HepG2 (cell line): ENCODE measurements at regions not wholly inside any gene's neighbourhood (a gene's known extent, or its start where the extent isn't known, plus 50 kb on each side); places are given as distances from the start of the nearest gene placed in this dataset.
"Not testable (repeated sequence)": the region's sequence is repeated elsewhere in the genome, so short reads cannot be mapped to it uniquely, and the experiment has no call there.

Experiments
- ATAC-seq: fragments of 200-7000 bp; cut with Tn5 transposase; 3 replicates; pipeline ENCODE4 v1.9.1; 2020; ENCODE audit warnings: mild to moderate bottlenecking, moderate library complexity
- BruUV-seq: library from RNA; stranded (reverse); fragments of 400-500 nt; replicated peaks from 2 replicates; lab custom pipeline; 2021; lab: Mats Ljungman, UMichigan
- CTCF ChIA-PET: fragments of 300-600 bp; formaldehyde crosslinking; extraction: SDS; loops from one replicate; lab custom pipeline; 2021; ENCODE audit warnings: low total read pairs, inconsistent platforms, low intra/inter-chr PET ratio; lab: Yijun Ruan, JAX
- POLR2A ChIA-PET: fragments of 350-600 bp; sonication (Branson Sonifier 250); formaldehyde crosslinking; loops from one replicate; lab custom pipeline; 2020; ENCODE audit warnings: antibody characterized with exemption, inconsistent platforms; lab: Yijun Ruan, JAX
- DNase-seq: peaks from one replicate; pipeline ENCODE4 v3.0.0-alpha.2; 2015; ENCODE audit warnings: low spot score
- FAIRE-seq: peaks from 3 replicates; lab custom pipeline; 2011; peaks lifted over from hg19 to GRCh38; lab: Jason Lieb, UNC
- H2AFZ ChIP-seq: one replicate; pipeline ENCODE4 v1.6.1; 2011; ENCODE audit warnings: low read length, inconsistent platforms
- H3K27ac ChIP-seq: fragments of 300-600 bp; 3 replicates; pipeline ENCODE4 v1.8.0; 2011; ENCODE audit warnings: mixed run types, mild to moderate bottlenecking, mixed read lengths, low read length, inconsistent platforms; ENCODE audit not compliant: insufficient read depth; ENCODE audit errors: extremely low read length
- H3K27me3 ChIP-seq, 2 experiments: fragments of 200-600 bp in 1 of 2; 2 replicates in 1 of 2; 3 replicates in 1 of 2; pipeline versions ENCODE4 v1.6.0 to v1.8.0; 2011; ENCODE audit warnings: low read length in 2 of 2, mild to moderate bottlenecking in 2 of 2, moderate library complexity in 2 of 2, inconsistent platforms in 1 of 2; ENCODE audit not compliant: insufficient read depth in 2 of 2, control insufficient read depth in 1 of 2
- H3K36me3 ChIP-seq, 2 experiments: fragments of 200-600 bp in 1 of 2; replicated peaks in 1 of 2; 2 replicates in 1 of 2; 3 replicates in 1 of 2; pipeline versions ENCODE4 v1.5.1 to v1.8.0; 2011; ENCODE audit warnings: low read length in 2 of 2, inconsistent platforms in 1 of 2; ENCODE audit not compliant: insufficient read depth in 2 of 2, control insufficient read depth in 1 of 2
- H3K4me1 ChIP-seq: 2 replicates; pipeline ENCODE4 v1.5.1; 2012; ENCODE audit warnings: low read length, inconsistent platforms; ENCODE audit not compliant: insufficient read depth
- H3K4me2 ChIP-seq: 2 replicates; pipeline ENCODE4 v1.6.0; 2011; ENCODE audit warnings: low read depth, low read length, inconsistent platforms
- H3K4me3 ChIP-seq, 3 experiments: fragments of 200-600 bp in 1 of 3; sonication (generic), shearing (Covaris generic) in 1 of 3; replicated peaks in 1 of 3; 2 replicates each; pipeline ENCODE4 v1.5.1; 2011 to 2016; ENCODE audit warnings: low read length in 3 of 3, inconsistent platforms in 2 of 3, low read depth in 2 of 3, mild to moderate bottlenecking in 2 of 3, control low read depth in 1 of 3, mixed read lengths in 1 of 3; ENCODE audit not compliant: insufficient read depth in 1 of 3
- H3K79me2 ChIP-seq: one replicate; pipeline ENCODE4 v1.6.1; 2011; ENCODE audit warnings: low read length, inconsistent platforms; ENCODE audit not compliant: insufficient read depth
- H3K9ac ChIP-seq: 2 replicates; pipeline ENCODE4 v1.6.0; 2011; ENCODE audit warnings: mild to moderate bottlenecking, low read depth, low read length, inconsistent platforms; ENCODE audit not compliant: insufficient read depth
- H3K9me3 ChIP-seq: 2 replicates; pipeline ENCODE4 v1.5.1; 2012; ENCODE audit warnings: mild to moderate bottlenecking, low read length
- H4K20me1 ChIP-seq: 2 replicates; pipeline ENCODE4 v1.6.0; 2011; ENCODE audit warnings: inconsistent platforms, mild to moderate bottlenecking, low read length, moderate library complexity; ENCODE audit not compliant: insufficient read depth
- ARNT ChIP-seq: fragments of 450-650 bp; IDR thresholded peaks from 2 replicates; pipeline ENCODE4 v1.6.1; 2017
- BCLAF1 ChIP-seq: fragments of 450-650 bp; IDR thresholded peaks from 2 replicates; pipeline ENCODE4 v1.6.1; 2017; ENCODE audit warnings: mild to moderate bottlenecking
- ETV5 ChIP-seq: IDR thresholded peaks from 2 replicates; pipeline ENCODE4 v1.6.1; 2018; ENCODE audit warnings: missing biosample characterization, missing genetic modification reagents, inconsistent platforms, borderline replicate concordance
- MED1 ChIP-seq: sonication (generic); formaldehyde crosslinking; IDR thresholded peaks from 2 replicates; pipeline ENCODE4 v1.4.0; 2020; ENCODE audit warnings: missing genetic modification reagents
- MEF2D ChIP-seq: sonication (generic); formaldehyde crosslinking; IDR thresholded peaks from 2 replicates; pipeline ENCODE4 v1.5.1; 2020; ENCODE audit warnings: mild to moderate bottlenecking, missing genetic modification reagents
- RFXANK ChIP-seq: IDR thresholded peaks from 2 replicates; pipeline ENCODE4 v1.6.1; 2016
- RXRB ChIP-seq: IDR thresholded peaks from 2 replicates; pipeline ENCODE4 v1.6.1; 2016; ENCODE audit warnings: borderline replicate concordance, missing genetic modification reagents, missing compliant biosample characterization
- TEAD2 ChIP-seq: sonication (generic); formaldehyde crosslinking; IDR thresholded peaks from 2 replicates; pipeline ENCODE4 v1.9.0; 2021; ENCODE audit warnings: missing genetic modification reagents
- whole genome bisulfite sequencing: methylation state at CpG from one replicate; pipeline ENCODE4 v1.1.6; 2017; ENCODE audit warnings: low lambda C conversion rate; 5-methylcytosine and 5-hydroxymethylcytosine counted together
- in situ Hi-C: cut with HindIII; loops from 2 replicates; pipeline ENCODE4 v1.10.0; 2017; ENCODE audit warnings: low pct_unique_long_range_greater_than_20kb; ENCODE audit not compliant: extremely low pct_ligation_motif_present
- intact Hi-C: fragments of 100-400 bp; cut with micrococcal nuclease; formaldehyde crosslinking; loops from one replicate; pipeline ENCODE4 v1.10.0; 2022; ENCODE audit not compliant: unreplicated experiment

- no peak overlapping the region for H3K27ac ChIP-seq
- CTCF ChIA-PET = no interaction called here
- no peak overlapping the region for H3K4me3 ChIP-seq
- FAIRE-seq = no peak
- no peaks in the 10 kb centered on the region for H3K9me3 ChIP-seq
- peaks cover 0 to 10% of the 10 kb centered on the region in 2 experiments; a peak in 2 of 5 replicates for H3K27me3 ChIP-seq
- in situ Hi-C loops = no loop called here
- ATAC-seq = no peak
- H3K9ac ChIP-seq = no peak overlapping the region
- POLR2A ChIA-PET = no interaction called here
- intact Hi-C loops = no loop called here
- H3K79me2 ChIP-seq = no peaks in the 10 kb centered on the region
- no peak overlapping the region for H2AFZ ChIP-seq
- H3K4me1 ChIP-seq = no peaks in the 10 kb centered on the region
- no peak overlapping the region for H3K4me2 ChIP-seq
- DNase-seq = no peak
- BruUV-seq = no TSS peak
- WGBS = 31% methylated on average over 2 of the region's 2 CpGs
- no peaks in the 10 kb centered on the region for H4K20me1 ChIP-seq
- TF ChIP-seq RXRB (no peak), MEF2D (CRISPR knock-in tag) (no peak), TEAD2 (CRISPR knock-in tag) (no peak), ARNT (no peak), BCLAF1 (no peak), RFXANK (no peak), MED1 (CRISPR knock-in tag) (no peak), ETV5 (CRISPR knock-in tag) (no peak)
- no peaks in the 10 kb centered on the region for H3K36me3 ChIP-seq
Observed at GRCh38 chr6:6458172-6458571, 130.3 kb upstream of the LY86 start.

DNA sequence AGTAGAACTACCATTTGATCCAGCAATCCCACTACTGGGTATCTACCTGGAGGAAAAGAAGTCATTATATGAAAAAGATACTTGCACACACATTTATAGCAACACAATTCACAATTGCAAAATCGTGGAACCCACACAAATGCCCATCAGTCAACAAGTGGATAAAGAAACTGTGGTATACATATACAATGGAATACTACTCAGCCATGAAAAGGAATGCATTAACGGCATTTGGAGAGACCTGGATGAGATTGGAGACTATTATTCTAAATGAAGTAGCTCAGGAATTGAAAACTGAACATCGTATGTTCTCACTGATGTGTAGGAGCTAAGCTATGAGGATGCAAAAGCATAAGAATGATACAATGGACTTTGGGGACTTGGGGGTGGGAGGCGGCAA, 128.6 kb upstream of the LY86 start:
- intact Hi-C loops, BruUV-seq, H3K36me3 ChIP-seq, H3K9ac ChIP-seq, ATAC-seq, in situ Hi-C loops, H3K4me1 ChIP-seq, H3K4me2 ChIP-seq, FAIRE-seq, DNase-seq, H3K27ac ChIP-seq, CTCF ChIA-PET, H4K20me1 ChIP-seq, H3K79me2 ChIP-seq, H3K9me3 ChIP-seq, POLR2A ChIA-PET, H3K4me3 ChIP-seq, H2AFZ ChIP-seq: not testable (repeated sequence)
- 11% methylated on average over 4 of the region's 4 CpGs for WGBS
- peaks cover 0 to 14% of the 10 kb centered on the region in 2 experiments; a peak in 2 of 5 replicates for H3K27me3 ChIP-seq
